ENCODE measurements at regions not wholly inside any gene's neighbourhood (a gene's known extent, or its start where the extent isn't known, plus 50 kb on each side); places are given as distances from the start of the nearest gene placed in this dataset.

- Histone ChIP-seq H3K36me3 (ENCODE audit: low read depth) (no peaks in the 10 kb centered on the region), H3K4me3 (ENCODE audit: severe bottlenecking) (no peak overlapping the region), H3K27ac (ENCODE audit: poor library complexity, severe bottlenecking) (no peak overlapping the region), H3K27me3 (ENCODE audit: insufficient read depth, poor library complexity, severe bottlenecking) (peaks cover 19% of the 10 kb centered on the region), H3K4me1 (ENCODE audit: insufficient read depth, poor library complexity, severe bottlenecking) (no peaks in the 10 kb centered on the region), H3K9me3 (ENCODE audit: severe bottlenecking) (no peaks in the 10 kb centered on the region)
- ATAC-seq (ENCODE audit: low read depth) (no peak), DNase-seq (ENCODE audit: low spot score) (no peak)
- no peak for TF ChIP-seq CTCF (IDR thresholded peaks at IDR 0.05; ENCODE audit: poor library complexity, severe bottlenecking)
Measured at GRCh38 chr7:155998766-155999630, 186.7 kb upstream of the SHH start.

DNA sequence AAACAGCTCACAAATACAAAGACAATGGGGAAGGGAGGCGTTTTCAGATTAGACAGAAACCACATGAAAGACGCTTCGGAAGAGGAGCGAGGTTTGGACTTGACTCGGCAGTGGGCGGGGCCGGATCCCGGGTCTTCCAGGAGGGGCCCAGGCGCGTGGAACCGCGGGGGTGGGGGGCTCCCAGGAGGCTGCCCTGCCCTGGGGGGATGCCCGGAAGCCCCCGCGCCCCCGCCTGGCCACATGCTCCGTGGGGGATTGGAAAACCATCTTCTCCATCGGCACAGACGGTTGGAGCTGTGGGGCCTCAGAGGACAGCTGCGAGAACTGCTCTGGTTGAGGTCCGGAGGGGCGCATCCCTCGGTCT lies 186.0 kb upstream of the SHH start:
- Histone ChIP-seq H3K27me3 (ENCODE audit: insufficient read depth, poor library complexity, severe bottlenecking) (peaks cover 19% of the 10 kb centered on the region), H3K27ac (ENCODE audit: poor library complexity, severe bottlenecking) (no peak overlapping the region), H3K9me3 (ENCODE audit: severe bottlenecking) (no peaks in the 10 kb centered on the region), H3K4me1 (ENCODE audit: insufficient read depth, poor library complexity, severe bottlenecking) (no peaks in the 10 kb centered on the region), H3K4me3 (ENCODE audit: severe bottlenecking) (no peak overlapping the region), H3K36me3 (ENCODE audit: low read depth) (no peaks in the 10 kb centered on the region)
- DNase-seq (ENCODE audit: low spot score) (no peak), ATAC-seq (ENCODE audit: low read depth) (no peak)
- TF ChIP-seq CTCF (IDR thresholded peaks at IDR 0.05; ENCODE audit: poor library complexity, severe bottlenecking): no peak

DNA sequence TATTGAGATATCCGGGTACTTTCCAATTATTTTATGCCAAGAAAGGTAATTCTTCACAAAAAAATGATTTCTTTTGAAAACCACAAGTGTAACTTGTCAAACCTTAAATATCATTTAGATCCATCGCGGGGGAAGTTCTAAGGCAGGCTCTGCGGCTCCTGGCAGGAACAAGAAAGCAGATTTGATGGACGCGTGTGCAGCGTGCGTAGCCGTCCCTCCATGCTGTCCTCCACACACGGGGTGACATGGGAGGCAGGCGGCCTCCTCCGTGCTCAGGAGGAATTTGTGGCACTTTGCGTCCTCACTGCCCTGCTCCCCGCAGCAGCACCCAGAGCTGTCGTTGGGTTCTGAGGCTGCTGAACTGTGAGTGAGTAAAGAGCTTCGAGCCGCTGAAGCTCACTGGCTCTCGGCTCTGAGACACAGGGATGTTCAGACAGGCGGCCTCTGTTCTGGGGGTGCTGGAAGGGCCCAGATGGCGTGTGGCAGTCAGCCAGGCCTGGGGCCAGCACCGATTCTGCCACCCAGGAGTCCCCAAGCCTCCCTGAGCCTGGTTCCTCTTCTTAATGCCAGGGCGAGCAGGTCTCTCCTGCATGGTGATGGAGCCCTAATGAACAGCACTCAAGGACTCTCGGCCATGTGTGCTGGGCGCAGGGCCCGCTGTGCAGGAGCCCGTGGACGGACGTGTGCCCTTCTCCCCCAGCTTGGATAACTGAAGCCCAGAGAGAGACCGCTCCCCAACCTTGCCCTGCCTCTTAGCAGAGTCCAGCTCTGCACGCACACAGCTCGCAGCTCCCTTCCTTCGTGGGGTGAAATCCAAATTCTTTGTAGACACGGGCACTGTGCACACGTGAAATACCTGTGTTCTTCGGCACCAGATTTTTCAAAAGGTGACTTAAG lies 185.4 kb upstream of the SHH start:
- DNase-seq (ENCODE audit: low spot score) (no peak), ATAC-seq (ENCODE audit: low read depth) (peak; percentile 30)
- Histone ChIP-seq H3K36me3 (ENCODE audit: low read depth) (no peaks in the 10 kb centered on the region), H3K4me1 (ENCODE audit: insufficient read depth, poor library complexity, severe bottlenecking) (no peaks in the 10 kb centered on the region), H3K4me3 (ENCODE audit: severe bottlenecking) (no peak overlapping the region), H3K27me3 (ENCODE audit: insufficient read depth, poor library complexity, severe bottlenecking) (peaks cover 19% of the 10 kb centered on the region), H3K9me3 (ENCODE audit: severe bottlenecking) (no peaks in the 10 kb centered on the region), H3K27ac (ENCODE audit: poor library complexity, severe bottlenecking) (no peak overlapping the region)
- TF ChIP-seq CTCF (IDR thresholded peaks at IDR 0.05; ENCODE audit: poor library complexity, severe bottlenecking): no peak

DNA sequence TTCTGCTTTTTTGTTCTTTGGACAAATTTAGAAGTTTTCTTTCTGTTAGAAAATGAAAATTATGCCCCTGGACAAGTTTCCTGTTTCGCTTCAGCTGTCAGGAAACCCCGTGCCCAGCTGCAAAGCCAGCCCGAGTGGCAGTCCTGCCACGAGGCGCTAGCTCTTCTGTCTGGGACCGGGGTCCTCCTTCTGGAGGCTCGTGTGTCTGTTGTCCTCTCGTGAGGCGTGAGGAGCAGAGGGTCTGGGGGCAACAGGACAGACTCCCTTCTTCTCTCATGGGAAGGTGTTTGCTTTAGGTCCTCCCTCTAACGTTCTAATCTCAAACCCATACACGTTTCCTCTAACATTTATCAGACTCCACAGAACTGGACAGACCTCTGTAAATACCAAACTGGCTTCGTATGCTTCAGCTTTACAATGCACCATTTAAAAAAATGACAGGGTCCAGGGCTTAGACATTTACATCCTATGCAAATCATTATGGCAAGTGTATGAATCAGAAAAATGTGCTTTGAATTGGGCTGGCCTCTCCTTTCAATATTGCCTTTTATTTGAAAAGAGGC lies 184.5 kb upstream of the SHH start:
- no peak for ATAC-seq (ENCODE audit: low read depth)
- peaks cover 19% of the 10 kb centered on the region for H3K27me3 ChIP-seq (ENCODE audit: insufficient read depth, poor library complexity, severe bottlenecking)
- H3K27ac ChIP-seq (ENCODE audit: poor library complexity, severe bottlenecking): no peak overlapping the region
- no peak for TF ChIP-seq CTCF (IDR thresholded peaks at IDR 0.05; ENCODE audit: poor library complexity, severe bottlenecking)
- no peak overlapping the region for H3K4me3 ChIP-seq (ENCODE audit: severe bottlenecking)
- no peak for DNase-seq (ENCODE audit: low spot score)
- no peaks in the 10 kb centered on the region for H3K4me1 ChIP-seq (ENCODE audit: insufficient read depth, poor library complexity, severe bottlenecking)
- no peaks in the 10 kb centered on the region for H3K9me3 ChIP-seq (ENCODE audit: severe bottlenecking)
- no peaks in the 10 kb centered on the region for H3K36me3 ChIP-seq (ENCODE audit: low read depth)

All from RWPE2 (cell line).